DMS153 treated with DMSO at 0.1 percent for 48 hours (cell line): ENCODE measurements at regions not wholly inside any gene's neighbourhood (a gene's known extent, or its start where the extent isn't known, plus 50 kb on each side); places are given as distances from the start of the nearest gene placed in this dataset.

ENCODE experiments used
- DNase-seq: peaks from one replicate; lab custom pipeline; 2025; ENCODE audit not compliant: unreplicated experiment; lab: John Stamatoyannopoulos, UW

- no peak for DNase-seq
Observed at GRCh38 chrX:151476604-151477303, 79.7 kb downstream of the VMA21 start.

GRCh38 chrX:151478058-151478457, 81.1 kb downstream of the VMA21 start:
- DNase-seq: no peak

DNA sequence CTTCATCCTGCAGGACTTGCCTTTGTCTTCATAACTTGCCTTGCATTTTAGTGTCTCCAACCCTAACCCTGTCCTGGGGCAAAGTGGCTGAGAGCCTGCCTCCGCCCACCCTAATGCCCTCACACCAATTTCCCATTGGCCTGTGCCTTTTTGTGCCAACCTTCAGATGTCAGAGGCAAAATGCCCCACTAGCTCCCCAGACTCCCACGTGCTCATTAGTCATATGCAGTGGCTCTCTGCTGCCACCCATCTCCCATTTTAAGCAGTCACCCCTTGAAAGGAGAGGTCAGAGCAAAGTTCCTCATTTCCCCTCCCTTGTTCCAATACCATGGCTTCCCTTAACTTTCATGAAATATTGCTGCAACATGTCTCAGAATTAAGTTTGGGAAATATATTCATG, 74.8 kb upstream of the PASD1 start:
- no peak for DNase-seq

DNA sequence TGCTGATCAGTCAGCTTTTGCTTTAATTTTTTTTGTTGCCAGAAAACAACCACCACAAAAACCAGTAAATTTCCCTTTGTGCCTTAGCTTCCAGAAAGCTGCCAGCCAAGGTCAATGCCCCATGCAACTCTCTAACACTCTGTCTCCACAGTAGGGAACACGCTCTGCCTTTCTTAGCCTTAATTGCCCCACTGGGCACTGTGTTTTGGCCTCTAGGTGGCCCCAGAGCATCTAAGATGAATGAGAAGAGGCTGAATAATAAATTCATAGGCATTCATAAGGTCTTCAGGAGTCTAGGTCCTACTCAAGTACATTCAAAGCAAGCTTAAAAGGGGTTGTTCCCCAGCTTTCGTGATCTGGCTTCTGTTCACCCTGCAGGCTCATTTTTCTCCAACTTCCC, 57.7 kb upstream of the PASD1 start:
- DNase-seq: peak; percentile 4

DNA sequence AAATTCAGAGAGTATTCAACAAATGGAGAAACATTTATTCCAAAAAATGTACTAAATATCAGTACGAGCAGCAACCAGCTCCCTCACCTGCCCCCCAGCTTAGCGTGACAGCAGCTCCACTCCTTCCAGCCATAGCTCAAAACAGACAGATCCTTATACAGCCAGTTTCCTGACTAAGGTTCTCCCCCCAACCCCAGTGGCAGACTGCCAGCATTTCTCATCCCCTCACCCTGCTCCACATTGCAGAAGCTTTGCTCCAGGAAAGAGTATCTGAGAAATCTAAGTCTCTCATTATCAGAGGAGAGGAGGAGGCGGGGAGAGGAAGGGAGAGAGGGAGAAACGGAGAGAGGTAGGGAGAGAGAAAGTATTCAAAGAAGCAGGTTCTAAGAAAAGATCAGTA, 53.3 kb upstream of the PASD1 start:
- DNase-seq: no peak

DNA sequence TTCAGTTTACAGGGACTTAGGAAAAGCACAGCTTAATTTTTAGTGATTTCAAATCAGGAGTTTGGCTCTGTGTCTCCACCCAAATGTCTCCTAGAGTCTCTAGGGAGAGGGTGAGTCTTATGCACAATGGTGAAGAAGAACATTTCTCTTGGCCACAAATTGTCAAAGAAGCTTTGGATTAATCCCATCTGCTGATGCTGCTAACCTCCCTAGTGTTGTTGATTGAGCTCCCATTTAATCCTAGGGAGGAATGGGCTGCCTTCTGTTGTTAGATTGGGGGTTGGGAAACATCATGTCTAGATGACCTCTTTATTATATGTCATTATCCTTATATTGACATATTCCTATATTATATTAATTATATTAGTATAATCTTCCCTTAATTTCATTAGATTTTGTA, 50.0 kb upstream of the PASD1 start:
- no peak for DNase-seq
